K562 (cell line): ENCODE measurements at regions not wholly inside any gene's neighbourhood (a gene's known extent, or its start where the extent isn't known, plus 50 kb on each side); places are given as distances from the start of the nearest gene placed in this dataset.
"Not testable (repeated sequence)": the region's sequence is repeated elsewhere in the genome, so short reads cannot be mapped to it uniquely, and the experiment has no call there.

ENCODE experiments used
- HNRNPLL ChIP-seq: fragments of 200-400 bp; formaldehyde crosslinking; IDR thresholded peaks from 2 replicates; pipeline ENCODE4 v1.6.1; 2017; ENCODE audit warnings: low read length, low read depth, mild to moderate bottlenecking; ENCODE audit not compliant: poor library complexity, severe bottlenecking
- OTX1 ChIP-seq: fragments of 450-650 bp; formaldehyde crosslinking; IDR thresholded peaks from 2 replicates; pipeline ENCODE4 v1.4.0; 2022; ENCODE audit warnings: mild to moderate bottlenecking
- PML ChIP-seq: IDR thresholded peaks from 2 replicates; pipeline ENCODE4 v1.6.1; 2012; ENCODE audit warnings: low read length, inconsistent platforms
- POLR2G ChIP-seq: fragments of 200-400 bp; formaldehyde crosslinking; IDR thresholded peaks from 2 replicates; pipeline ENCODE4 v1.6.1; 2017; ENCODE audit warnings: low read depth, mild to moderate bottlenecking, antibody characterized with exemption, low read length, moderate library complexity
- SP1 ChIP-seq: sonication (generic); formaldehyde crosslinking; IDR thresholded peaks from 2 replicates; pipeline ENCODE4 v1.8.1; 2022; ENCODE audit warnings: mild to moderate bottlenecking, missing genetic modification reagents
- ZKSCAN1 ChIP-seq: fragments of 150-350 bp; IDR thresholded peaks from 2 replicates; pipeline ENCODE4 v1.6.1; 2016; ENCODE audit warnings: low read depth, low read length
- TF ChIP-seq, protein P1 (sequence below), 2 experiments: fragments of 450-650 bp in 1 of 2; sonication (generic) in 1 of 2; formaldehyde crosslinking in 1 of 2; IDR thresholded peaks; 2 replicates each; pipeline versions ENCODE4 v1.7.1 to v1.9.0; 2016 to 2022; ENCODE audit warnings: inconsistent platforms in 1 of 2, mild to moderate bottlenecking in 1 of 2, missing genetic modification reagents in 1 of 2
- TF ChIP-seq, protein P2 (sequence below), 2 experiments: fragments of 450-650 bp; formaldehyde crosslinking in 1 of 2; IDR thresholded peaks; 2 replicates each; pipeline versions ENCODE4 v1.4.0 to v1.6.1; 2014 to 2020; ENCODE audit warnings: mild to moderate bottlenecking in 2 of 2, borderline replicate concordance in 1 of 2, low read depth in 1 of 2

DNA sequence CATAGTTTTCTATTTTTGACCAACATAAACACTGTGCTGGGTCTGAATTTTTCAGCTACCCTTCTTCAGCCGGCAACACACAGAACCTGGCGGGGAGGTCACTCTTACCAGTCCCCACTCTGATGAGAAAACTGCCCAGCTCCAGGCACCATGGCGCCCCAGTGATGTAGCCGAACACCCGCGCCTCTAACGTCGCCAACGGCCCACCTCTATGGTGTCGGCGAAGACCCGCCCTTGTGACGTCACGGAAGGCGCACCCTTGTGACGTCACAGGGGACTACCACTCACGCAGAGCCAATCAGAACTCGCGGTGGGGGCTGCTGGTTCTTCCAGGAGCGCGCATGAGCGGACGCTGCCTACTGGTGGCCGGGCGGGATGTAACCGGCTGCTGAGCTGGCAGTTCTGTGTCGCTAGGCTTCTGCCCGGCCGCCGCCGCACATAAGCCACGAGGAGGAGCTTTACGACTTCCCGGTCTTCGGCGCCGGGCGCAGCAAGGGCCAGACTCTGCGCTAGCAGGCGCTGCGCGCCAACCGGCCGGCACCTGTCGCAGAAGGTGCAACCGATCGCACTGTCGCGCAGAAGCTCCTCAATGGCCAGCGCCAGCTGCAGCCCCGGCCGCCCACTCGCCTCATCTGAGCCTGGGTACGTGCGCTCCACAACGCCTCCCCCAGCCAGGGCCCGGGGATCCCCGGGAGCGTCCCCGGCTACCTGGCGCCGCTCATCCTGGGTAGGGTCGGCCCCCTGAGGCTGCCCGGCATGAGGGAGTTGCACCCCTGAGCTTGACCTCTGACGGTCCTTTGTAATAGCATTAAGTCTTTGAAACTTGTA lies 92.2 kb upstream of the OR4F16 start (continued):
- TF ChIP-seq OTX1 (CRISPR knock-in tag) (0 out of 2 replicates have a peak, but pooled peaks have one; percentile 7), PML (peak; percentile 76), SP1 (CRISPR knock-in tag) (peak; percentile 99), POLR2G (peak; percentile 89), ZKSCAN1 (peak; percentile 52; the same call in 1 of the 2 replicates), HNRNPLL (peak; percentile 65)
- TF ChIP-seq, protein P1, sequence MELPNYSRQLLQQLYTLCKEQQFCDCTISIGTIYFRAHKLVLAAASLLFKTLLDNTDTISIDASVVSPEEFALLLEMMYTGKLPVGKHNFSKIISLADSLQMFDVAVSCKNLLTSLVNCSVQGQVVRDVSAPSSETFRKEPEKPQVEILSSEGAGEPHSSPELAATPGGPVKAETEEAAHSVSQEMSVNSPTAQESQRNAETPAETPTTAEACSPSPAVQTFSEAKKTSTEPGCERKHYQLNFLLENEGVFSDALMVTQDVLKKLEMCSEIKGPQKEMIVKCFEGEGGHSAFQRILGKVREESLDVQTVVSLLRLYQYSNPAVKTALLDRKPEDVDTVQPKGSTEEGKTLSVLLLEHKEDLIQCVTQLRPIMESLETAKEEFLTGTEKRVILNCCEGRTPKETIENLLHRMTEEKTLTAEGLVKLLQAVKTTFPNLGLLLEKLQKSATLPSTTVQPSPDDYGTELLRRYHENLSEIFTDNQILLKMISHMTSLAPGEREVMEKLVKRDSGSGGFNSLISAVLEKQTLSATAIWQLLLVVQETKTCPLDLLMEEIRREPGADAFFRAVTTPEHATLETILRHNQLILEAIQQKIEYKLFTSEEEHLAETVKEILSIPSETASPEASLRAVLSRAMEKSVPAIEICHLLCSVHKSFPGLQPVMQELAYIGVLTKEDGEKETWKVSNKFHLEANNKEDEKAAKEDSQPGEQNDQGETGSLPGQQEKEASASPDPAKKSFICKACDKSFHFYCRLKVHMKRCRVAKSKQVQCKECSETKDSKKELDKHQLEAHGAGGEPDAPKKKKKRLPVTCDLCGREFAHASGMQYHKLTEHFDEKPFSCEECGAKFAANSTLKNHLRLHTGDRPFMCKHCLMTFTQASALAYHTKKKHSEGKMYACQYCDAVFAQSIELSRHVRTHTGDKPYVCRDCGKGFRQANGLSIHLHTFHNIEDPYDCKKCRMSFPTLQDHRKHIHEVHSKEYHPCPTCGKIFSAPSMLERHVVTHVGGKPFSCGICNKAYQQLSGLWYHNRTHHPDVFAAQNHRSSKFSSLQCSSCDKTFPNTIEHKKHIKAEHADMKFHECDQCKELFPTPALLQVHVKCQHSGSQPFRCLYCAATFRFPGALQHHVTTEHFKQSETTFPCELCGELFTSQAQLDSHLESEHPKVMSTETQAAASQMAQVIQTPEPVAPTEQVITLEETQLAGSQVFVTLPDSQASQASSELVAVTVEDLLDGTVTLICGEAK (IDR thresholded peaks at IDR 0.05), result peak; percentile 43; the same call in 1 of the 2 replicates
- TF ChIP-seq, protein P1 (CRISPR knock-in tag; IDR thresholded peaks at IDR 0.05), result not testable (repeated sequence)
- TF ChIP-seq, protein P2, sequence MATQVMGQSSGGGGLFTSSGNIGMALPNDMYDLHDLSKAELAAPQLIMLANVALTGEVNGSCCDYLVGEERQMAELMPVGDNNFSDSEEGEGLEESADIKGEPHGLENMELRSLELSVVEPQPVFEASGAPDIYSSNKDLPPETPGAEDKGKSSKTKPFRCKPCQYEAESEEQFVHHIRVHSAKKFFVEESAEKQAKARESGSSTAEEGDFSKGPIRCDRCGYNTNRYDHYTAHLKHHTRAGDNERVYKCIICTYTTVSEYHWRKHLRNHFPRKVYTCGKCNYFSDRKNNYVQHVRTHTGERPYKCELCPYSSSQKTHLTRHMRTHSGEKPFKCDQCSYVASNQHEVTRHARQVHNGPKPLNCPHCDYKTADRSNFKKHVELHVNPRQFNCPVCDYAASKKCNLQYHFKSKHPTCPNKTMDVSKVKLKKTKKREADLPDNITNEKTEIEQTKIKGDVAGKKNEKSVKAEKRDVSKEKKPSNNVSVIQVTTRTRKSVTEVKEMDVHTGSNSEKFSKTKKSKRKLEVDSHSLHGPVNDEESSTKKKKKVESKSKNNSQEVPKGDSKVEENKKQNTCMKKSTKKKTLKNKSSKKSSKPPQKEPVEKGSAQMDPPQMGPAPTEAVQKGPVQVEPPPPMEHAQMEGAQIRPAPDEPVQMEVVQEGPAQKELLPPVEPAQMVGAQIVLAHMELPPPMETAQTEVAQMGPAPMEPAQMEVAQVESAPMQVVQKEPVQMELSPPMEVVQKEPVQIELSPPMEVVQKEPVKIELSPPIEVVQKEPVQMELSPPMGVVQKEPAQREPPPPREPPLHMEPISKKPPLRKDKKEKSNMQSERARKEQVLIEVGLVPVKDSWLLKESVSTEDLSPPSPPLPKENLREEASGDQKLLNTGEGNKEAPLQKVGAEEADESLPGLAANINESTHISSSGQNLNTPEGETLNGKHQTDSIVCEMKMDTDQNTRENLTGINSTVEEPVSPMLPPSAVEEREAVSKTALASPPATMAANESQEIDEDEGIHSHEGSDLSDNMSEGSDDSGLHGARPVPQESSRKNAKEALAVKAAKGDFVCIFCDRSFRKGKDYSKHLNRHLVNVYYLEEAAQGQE (IDR thresholded peaks at IDR 0.05; ENCODE audit: borderline replicate concordance), result peak; percentile 91
- TF ChIP-seq, protein P2 (CRISPR knock-in tag; IDR thresholded peaks at IDR 0.05; ENCODE audit: low read depth), result peak; percentile 63; the same call in 1 of the 2 replicates
